HL-60 (cell line): ENCODE measurements at regions not wholly inside any gene's neighbourhood (a gene's known extent, or its start where the extent isn't known, plus 50 kb on each side); places are given as distances from the start of the nearest gene placed in this dataset.

Experiments
- DNase-seq, 2 experiments: peaks; one replicate each; pipeline ENCODE4 v3.0.0-alpha.2; 2010 to 2020; ENCODE audit warnings: low read depth in 1 of 2, low spot score in 1 of 2
- H3K27ac ChIP-seq: fragments of 250-450 bp; sonication (Bioruptor Pico); replicated peaks from 2 replicates; pipeline ENCODE4 v1.5.1; 2020; ENCODE audit warnings: mild to moderate bottlenecking, moderate library complexity
- H3K27me3 ChIP-seq: fragments of 250-450 bp; sonication (Bioruptor Pico); 2 replicates; pipeline ENCODE4 v1.5.1; 2021; ENCODE audit warnings: mild to moderate bottlenecking, moderate library complexity; ENCODE audit not compliant: insufficient read depth, poor library complexity, severe bottlenecking
- H3K4me3 ChIP-seq: replicated peaks from 2 replicates; pipeline ENCODE4 v1.5.1; 2011; ENCODE audit warnings: mild to moderate bottlenecking, control low read depth, low read length; ENCODE audit not compliant: insufficient read depth
- GABPA ChIP-seq: IDR thresholded peaks from 2 replicates; pipeline ENCODE4 v1.6.1; 2012; ENCODE audit warnings: low read depth
- POLR2AphosphoS5 ChIP-seq: IDR thresholded peaks from 2 replicates; pipeline ENCODE4 v1.6.1; 2012; ENCODE audit warnings: low read depth
- REST ChIP-seq: IDR thresholded peaks from 2 replicates; pipeline ENCODE4 v1.6.1; 2012; ENCODE audit warnings: low read depth; ENCODE audit not compliant: insufficient replicate concordance
- SPI1 ChIP-seq: IDR thresholded peaks from 2 replicates; pipeline ENCODE4 v1.6.1; 2012; ENCODE audit warnings: low read depth, mild to moderate bottlenecking, borderline replicate concordance
- TF ChIP-seq, protein P1 (sequence below): IDR thresholded peaks from one replicate; pipeline ENCODE4 v1.5.1; 2011; ENCODE audit warnings: low read length, control low read depth, inconsistent platforms; ENCODE audit not compliant: insufficient read depth

DNA sequence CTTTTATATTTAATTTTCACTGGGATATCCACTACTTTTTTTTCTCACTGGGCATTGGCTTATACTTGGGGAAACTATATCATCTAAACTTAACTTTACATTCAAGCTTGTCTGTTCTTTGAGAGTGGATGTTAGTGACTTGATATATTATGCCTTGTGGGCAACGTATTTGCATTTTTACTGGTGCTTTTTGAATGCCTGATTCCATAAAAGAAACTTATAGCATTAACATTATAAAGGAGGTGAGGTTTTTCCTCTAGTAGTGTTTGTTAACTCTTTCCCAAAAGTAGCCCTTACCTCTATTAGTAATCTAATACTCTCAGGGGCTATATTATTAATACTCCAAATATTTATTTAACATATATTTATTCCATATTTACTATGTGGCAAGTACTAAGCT, 416.5 kb downstream of the PLA2G4A start:
- H3K27ac ChIP-seq, result no peak overlapping the region
- H3K4me3 ChIP-seq, result no peak overlapping the region
- H3K27me3 ChIP-seq, result no peaks in the 10 kb centered on the region
- TF ChIP-seq SPI1, result no peak
- TF ChIP-seq, protein P1, sequence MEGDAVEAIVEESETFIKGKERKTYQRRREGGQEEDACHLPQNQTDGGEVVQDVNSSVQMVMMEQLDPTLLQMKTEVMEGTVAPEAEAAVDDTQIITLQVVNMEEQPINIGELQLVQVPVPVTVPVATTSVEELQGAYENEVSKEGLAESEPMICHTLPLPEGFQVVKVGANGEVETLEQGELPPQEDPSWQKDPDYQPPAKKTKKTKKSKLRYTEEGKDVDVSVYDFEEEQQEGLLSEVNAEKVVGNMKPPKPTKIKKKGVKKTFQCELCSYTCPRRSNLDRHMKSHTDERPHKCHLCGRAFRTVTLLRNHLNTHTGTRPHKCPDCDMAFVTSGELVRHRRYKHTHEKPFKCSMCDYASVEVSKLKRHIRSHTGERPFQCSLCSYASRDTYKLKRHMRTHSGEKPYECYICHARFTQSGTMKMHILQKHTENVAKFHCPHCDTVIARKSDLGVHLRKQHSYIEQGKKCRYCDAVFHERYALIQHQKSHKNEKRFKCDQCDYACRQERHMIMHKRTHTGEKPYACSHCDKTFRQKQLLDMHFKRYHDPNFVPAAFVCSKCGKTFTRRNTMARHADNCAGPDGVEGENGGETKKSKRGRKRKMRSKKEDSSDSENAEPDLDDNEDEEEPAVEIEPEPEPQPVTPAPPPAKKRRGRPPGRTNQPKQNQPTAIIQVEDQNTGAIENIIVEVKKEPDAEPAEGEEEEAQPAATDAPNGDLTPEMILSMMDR, result no peak
- no peak for TF ChIP-seq POLR2AphosphoS5
- TF ChIP-seq GABPA, result no peak
- no peak for TF ChIP-seq REST
- no peak for DNase-seq

- DNase-seq, result no peak
- Histone ChIP-seq H3K4me3 (no peak overlapping the region), H3K27ac (no peak overlapping the region), H3K27me3 (no peaks in the 10 kb centered on the region)
- TF ChIP-seq, protein P1, result no peak
- TF ChIP-seq POLR2AphosphoS5, result no peak
These were observed 420.4 kb downstream of the PLA2G4A start for GRCh38 chr1:187249196-187249595.

DNA sequence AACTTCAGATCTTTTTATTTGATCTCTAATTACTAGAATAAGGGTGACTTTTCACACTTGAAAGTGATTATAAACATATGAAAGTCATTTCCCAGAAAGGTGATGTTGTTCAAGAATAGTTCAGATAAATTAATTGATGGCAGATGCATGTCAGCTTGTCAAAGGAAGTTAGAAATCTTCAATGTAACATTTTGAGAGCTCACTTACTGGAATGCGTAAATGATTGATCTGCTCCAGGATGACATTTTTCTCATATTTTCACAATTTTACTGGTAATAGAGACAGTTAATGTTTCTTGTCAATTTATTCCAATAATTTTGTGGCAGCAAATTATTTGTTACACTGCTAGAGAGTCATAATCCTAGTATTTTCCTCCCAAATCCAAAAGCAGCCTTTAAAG, 424.2 kb downstream of the PLA2G4A start:
- TF ChIP-seq POLR2AphosphoS5 (no peak), SPI1 (no peak), REST (no peak), GABPA (no peak)
- TF ChIP-seq, protein P1, result no peak
- H3K4me3 ChIP-seq, result no peak overlapping the region
- H3K27me3 ChIP-seq, result no peaks in the 10 kb centered on the region

GRCh38 chr1:187257476-187257875, 428.7 kb downstream of the PLA2G4A start:
- Histone ChIP-seq H3K27ac (no peak overlapping the region), H3K4me3 (no peak overlapping the region), H3K27me3 (no peaks in the 10 kb centered on the region)
- TF ChIP-seq SPI1, result no peak
- TF ChIP-seq GABPA, result no peak
- no peak for TF ChIP-seq POLR2AphosphoS5
- TF ChIP-seq, protein P1, result no peak
- TF ChIP-seq REST, result no peak
- DNase-seq, result no peak

More for the DNA sequence above, 424.2 kb downstream of the PLA2G4A start:
- no peak for DNase-seq
- no peak overlapping the region for H3K27ac ChIP-seq
